Neural crest cell (in vitro differentiated cells): ENCODE measurements at regions not wholly inside any gene's neighbourhood (a gene's known extent, or its start where the extent isn't known, plus 50 kb on each side); places are given as distances from the start of the nearest gene placed in this dataset.

Experiments
- DNase-seq: peaks from one replicate; pipeline ENCODE4 v3.0.0; 2021; ENCODE audit warnings: low read depth, mixed read lengths, low spot score
- H3K27ac Mint-ChIP-seq: one replicate; pipeline ENCODE4 v1.8.0; 2021; ENCODE audit warnings: mild to moderate bottlenecking, mixed read lengths; ENCODE audit not compliant: unreplicated experiment
- H3K27me3 Mint-ChIP-seq: 2 replicates; pipeline ENCODE4 v1.8.0; 2021; ENCODE audit warnings: low read depth, mild to moderate bottlenecking, mixed read lengths
- H3K36me3 Mint-ChIP-seq: 2 replicates; pipeline ENCODE4 v1.8.0; 2021; ENCODE audit warnings: low read depth, mild to moderate bottlenecking, mixed read lengths
- H3K4me1 Mint-ChIP-seq: 2 replicates; pipeline ENCODE4 v1.8.0; 2021; ENCODE audit warnings: mixed read lengths
- H3K4me3 Mint-ChIP-seq: one replicate; pipeline ENCODE4 v1.8.0; 2021; ENCODE audit warnings: mild to moderate bottlenecking, mixed read lengths
- H3K9me3 Mint-ChIP-seq: 2 replicates; pipeline ENCODE4 v1.8.0; 2021; ENCODE audit warnings: mixed read lengths
- TF ChIP-seq, protein P1 (sequence below): fragments of 200-600 bp; sonication (generic); conservative IDR thresholded peaks from 2 replicates; pipeline ENCODE4 v1.5.0; 2021; ENCODE audit warnings: antibody characterized with exemption, mild to moderate bottlenecking

DNA sequence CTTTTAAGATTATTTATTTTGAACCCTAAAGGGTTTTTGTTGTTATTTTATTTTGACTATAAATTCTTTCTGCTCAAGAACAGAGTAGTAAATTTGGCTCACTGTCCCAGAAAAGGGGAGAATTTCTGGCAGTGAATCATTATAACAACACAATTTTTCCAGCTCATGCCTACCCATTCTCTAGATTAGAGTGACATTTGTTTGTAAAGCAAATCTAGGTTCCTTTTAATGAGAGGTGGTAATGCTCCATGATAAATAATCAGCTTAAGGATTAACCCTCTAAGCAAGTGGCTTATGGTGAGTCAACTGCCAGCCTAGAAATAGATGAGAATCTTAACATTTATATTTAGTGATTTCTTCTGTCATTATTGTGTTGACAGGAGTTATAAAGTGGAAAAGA, 409.2 kb downstream of the NFIB start:
- Mint-ChIP-seq H3K4me3 (no peak overlapping the region), H3K9me3 (peaks cover 5% of the 10 kb centered on the region), H3K27me3 (no peaks in the 10 kb centered on the region), H3K27ac (no peak overlapping the region), H3K36me3 (no peaks in the 10 kb centered on the region), H3K4me1 (peaks cover 4% of the 10 kb centered on the region)
- TF ChIP-seq, protein P1, sequence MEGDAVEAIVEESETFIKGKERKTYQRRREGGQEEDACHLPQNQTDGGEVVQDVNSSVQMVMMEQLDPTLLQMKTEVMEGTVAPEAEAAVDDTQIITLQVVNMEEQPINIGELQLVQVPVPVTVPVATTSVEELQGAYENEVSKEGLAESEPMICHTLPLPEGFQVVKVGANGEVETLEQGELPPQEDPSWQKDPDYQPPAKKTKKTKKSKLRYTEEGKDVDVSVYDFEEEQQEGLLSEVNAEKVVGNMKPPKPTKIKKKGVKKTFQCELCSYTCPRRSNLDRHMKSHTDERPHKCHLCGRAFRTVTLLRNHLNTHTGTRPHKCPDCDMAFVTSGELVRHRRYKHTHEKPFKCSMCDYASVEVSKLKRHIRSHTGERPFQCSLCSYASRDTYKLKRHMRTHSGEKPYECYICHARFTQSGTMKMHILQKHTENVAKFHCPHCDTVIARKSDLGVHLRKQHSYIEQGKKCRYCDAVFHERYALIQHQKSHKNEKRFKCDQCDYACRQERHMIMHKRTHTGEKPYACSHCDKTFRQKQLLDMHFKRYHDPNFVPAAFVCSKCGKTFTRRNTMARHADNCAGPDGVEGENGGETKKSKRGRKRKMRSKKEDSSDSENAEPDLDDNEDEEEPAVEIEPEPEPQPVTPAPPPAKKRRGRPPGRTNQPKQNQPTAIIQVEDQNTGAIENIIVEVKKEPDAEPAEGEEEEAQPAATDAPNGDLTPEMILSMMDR: no peak
- DNase-seq: no peak

DNA sequence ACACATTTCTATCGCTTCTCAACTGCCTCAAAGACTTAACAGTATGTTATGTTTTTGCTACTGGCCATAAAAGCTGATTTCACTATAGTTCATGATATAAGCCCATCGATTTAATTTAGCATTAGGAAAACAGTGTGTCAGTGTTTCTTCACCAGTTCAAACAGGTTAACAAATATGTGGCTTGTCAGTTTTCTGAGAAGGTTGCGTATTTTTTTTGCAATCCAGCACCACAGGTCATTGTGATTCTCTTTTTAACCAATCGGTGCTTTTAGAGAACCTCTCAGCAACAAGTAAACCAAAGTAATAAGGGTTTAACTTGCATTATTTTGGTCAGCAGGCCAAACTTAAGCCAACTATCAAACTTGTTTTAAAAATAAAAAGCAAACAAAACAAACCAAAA, 409.6 kb downstream of the NFIB start:
- TF ChIP-seq, protein P1: no peak
- H3K4me1 Mint-ChIP-seq: peaks cover 4% of the 10 kb centered on the region
- peaks cover 5% of the 10 kb centered on the region for H3K9me3 Mint-ChIP-seq
- no peaks in the 10 kb centered on the region for H3K36me3 Mint-ChIP-seq
- no peak overlapping the region for H3K4me3 Mint-ChIP-seq
- DNase-seq: no peak
- no peak overlapping the region for H3K27ac Mint-ChIP-seq
- no peaks in the 10 kb centered on the region for H3K27me3 Mint-ChIP-seq

DNA sequence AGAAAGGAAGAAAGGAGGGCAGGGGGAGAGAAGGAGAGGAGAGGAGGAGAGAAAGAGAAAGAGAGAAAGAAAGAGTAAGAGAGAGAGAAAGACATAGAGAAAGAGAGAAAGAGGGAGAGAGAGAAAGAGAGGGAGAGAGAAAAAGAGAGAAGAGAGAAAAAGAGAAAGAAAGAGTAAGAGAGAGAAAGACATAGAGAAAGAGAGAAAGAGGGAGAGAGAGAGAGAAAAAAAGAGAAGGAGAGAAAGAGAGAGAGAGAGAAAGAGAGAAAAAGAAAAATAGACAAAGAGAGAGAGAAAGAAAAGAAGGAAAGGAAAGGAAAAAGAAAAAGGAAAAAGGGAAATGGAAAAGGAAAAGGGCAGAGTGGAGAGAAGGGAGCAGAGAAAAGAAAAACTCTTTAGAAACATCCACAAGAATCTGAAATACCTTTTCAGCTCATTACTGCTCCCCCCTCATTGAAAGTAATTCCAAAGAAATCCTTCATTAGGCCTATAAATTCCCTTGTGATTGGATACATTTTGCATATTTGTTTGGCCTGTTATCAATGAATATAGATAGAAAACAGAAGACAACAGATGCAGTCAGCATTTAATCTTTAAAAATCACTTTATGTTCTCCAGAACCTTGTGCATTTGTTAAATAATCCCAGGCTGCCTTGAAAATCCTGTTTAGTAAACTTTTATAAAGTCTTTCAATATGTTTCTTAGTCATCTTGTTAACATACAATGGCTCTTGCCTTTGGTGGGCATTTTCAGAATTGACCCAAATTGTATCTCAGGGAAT, 411.5 kb downstream of the NFIB start:
- H3K4me3 Mint-ChIP-seq: no peak overlapping the region
- no peak for DNase-seq
- no peaks in the 10 kb centered on the region for H3K36me3 Mint-ChIP-seq
- H3K27ac Mint-ChIP-seq: no peak overlapping the region
- H3K9me3 Mint-ChIP-seq: peaks cover 2% of the 10 kb centered on the region
- H3K4me1 Mint-ChIP-seq: peaks cover 4% of the 10 kb centered on the region
- TF ChIP-seq, protein P1: no peak
- no peaks in the 10 kb centered on the region for H3K27me3 Mint-ChIP-seq

DNA sequence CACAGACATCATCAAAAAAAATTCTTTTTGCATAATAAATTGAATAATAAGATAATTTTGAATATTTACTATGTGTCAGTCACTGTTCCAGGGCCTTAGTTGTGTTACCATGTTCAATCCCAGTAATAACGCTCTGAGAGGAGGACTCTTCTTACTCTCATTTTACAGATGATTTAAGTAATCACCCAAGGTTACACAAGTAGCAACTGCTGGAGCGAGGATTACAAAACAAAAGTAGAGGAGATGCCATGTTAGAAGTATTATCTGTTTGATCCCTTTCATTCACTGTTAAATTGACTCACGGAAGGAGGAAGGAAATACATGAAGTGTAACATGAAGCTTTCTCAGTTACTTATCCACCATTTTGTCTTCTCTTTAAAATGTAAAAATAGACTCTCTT, 412.8 kb downstream of the NFIB start:
- no peak overlapping the region for H3K4me3 Mint-ChIP-seq
- no peak overlapping the region for H3K27ac Mint-ChIP-seq
- TF ChIP-seq, protein P1: no peak
- H3K9me3 Mint-ChIP-seq: peaks cover 2% of the 10 kb centered on the region
- peaks cover 4% of the 10 kb centered on the region for H3K4me1 Mint-ChIP-seq
- no peaks in the 10 kb centered on the region for H3K27me3 Mint-ChIP-seq
- no peak for DNase-seq
- H3K36me3 Mint-ChIP-seq: no peaks in the 10 kb centered on the region

DNA sequence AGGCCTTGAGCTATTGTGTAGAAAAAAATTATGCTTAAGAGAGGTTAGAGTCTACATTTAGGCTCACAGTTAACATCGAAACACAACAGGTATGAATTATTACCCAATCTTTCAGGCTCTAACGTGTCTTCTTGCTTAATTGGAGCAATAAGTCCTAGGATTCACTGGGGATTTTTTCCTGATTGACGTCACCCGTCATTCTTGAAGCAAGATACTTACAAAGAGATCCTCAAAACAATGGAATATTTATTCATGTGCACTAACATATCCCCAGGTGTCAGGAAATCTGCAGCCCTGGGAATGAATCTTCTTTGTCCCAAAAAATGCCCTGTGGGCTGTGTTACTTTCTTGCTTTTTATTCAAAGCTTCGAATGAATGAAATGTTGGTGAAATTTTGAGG, 413.5 kb downstream of the NFIB start:
- Mint-ChIP-seq H3K4me3 (no peak overlapping the region), H3K36me3 (no peaks in the 10 kb centered on the region), H3K9me3 (no peaks in the 10 kb centered on the region), H3K27ac (no peak overlapping the region), H3K27me3 (no peaks in the 10 kb centered on the region), H3K4me1 (peaks cover 4% of the 10 kb centered on the region)
- TF ChIP-seq, protein P1: no peak
- no peak for DNase-seq
